MM.1S (cell line): ENCODE measurements at regions not wholly inside any gene's neighbourhood (a gene's known extent, or its start where the extent isn't known, plus 50 kb on each side); places are given as distances from the start of the nearest gene placed in this dataset.

Experiments
- EZH2phosphoT487 ChIP-seq: fragments of 300-600 bp; sonication (generic); IDR thresholded peaks from 2 replicates; pipeline ENCODE4 v1.6.1; 2018; ENCODE audit warnings: antibody characterized with exemption, low read length
- TF ChIP-seq, protein P1 (sequence below): fragments of 300-600 bp; sonication (generic); IDR thresholded peaks from 2 replicates; pipeline ENCODE4 v1.5.1; 2016; ENCODE audit warnings: antibody characterized with exemption, low read length, mixed read lengths

DNA sequence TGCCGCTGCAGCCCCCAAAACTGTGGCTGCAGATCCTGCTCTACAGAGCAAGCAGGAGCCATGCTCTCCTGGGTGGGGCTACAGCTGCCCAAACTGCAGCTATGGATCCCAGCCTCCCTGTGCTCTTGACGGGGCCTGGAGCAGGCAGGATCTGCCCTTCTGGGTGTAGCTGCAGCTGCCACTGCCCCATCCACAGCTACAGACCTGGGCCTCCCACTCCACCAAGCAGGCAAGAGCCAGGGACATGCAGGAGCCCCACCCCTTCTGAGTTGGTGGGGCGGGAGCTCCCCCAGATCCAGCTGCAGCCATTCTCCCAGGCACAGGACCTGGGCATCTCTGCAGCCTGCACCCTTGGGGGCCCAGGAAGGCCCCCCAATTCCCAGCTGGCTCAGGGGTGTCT lies 551.2 kb upstream of the CA10 start:
- TF ChIP-seq, protein P1, sequence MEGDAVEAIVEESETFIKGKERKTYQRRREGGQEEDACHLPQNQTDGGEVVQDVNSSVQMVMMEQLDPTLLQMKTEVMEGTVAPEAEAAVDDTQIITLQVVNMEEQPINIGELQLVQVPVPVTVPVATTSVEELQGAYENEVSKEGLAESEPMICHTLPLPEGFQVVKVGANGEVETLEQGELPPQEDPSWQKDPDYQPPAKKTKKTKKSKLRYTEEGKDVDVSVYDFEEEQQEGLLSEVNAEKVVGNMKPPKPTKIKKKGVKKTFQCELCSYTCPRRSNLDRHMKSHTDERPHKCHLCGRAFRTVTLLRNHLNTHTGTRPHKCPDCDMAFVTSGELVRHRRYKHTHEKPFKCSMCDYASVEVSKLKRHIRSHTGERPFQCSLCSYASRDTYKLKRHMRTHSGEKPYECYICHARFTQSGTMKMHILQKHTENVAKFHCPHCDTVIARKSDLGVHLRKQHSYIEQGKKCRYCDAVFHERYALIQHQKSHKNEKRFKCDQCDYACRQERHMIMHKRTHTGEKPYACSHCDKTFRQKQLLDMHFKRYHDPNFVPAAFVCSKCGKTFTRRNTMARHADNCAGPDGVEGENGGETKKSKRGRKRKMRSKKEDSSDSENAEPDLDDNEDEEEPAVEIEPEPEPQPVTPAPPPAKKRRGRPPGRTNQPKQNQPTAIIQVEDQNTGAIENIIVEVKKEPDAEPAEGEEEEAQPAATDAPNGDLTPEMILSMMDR: no peak
- TF ChIP-seq EZH2phosphoT487: no peak
